DND-41 (cell line): ENCODE measurements at regions not wholly inside any gene's neighbourhood (a gene's known extent, or its start where the extent isn't known, plus 50 kb on each side); places are given as distances from the start of the nearest gene placed in this dataset.

Experiments
- ATAC-seq: fragments of 200-7000 bp; cut with Tn5 transposase; 3 replicates; pipeline ENCODE4 v1.9.1; 2021; ENCODE audit warnings: low read depth; ENCODE audit not compliant: insufficient read depth
- DNase-seq: peaks from one replicate; pipeline ENCODE4 v3.0.0-alpha.2; 2020
- H2AFZ ChIP-seq: 2 replicates; pipeline ENCODE4 v1.6.0; 2012; ENCODE audit warnings: low read depth, low read length
- H3K27ac ChIP-seq: 2 replicates; pipeline ENCODE4 v1.5.1; 2012; ENCODE audit warnings: low read length, inconsistent platforms
- H3K27me3 ChIP-seq: fragments of 200-600 bp; sonication (generic); 2 replicates; pipeline ENCODE4 v1.6.0; 2012; ENCODE audit warnings: low read length, mild to moderate bottlenecking, inconsistent platforms; ENCODE audit not compliant: insufficient read depth, poor library complexity
- H3K36me3 ChIP-seq: 2 replicates; pipeline ENCODE4 v1.5.1; 2012; ENCODE audit warnings: low read length, inconsistent platforms; ENCODE audit not compliant: insufficient read depth
- H3K4me1 ChIP-seq: 2 replicates; pipeline ENCODE4 v1.5.1; 2012; ENCODE audit warnings: mild to moderate bottlenecking, low read length; ENCODE audit not compliant: insufficient read depth
- H3K4me2 ChIP-seq: 2 replicates; pipeline ENCODE4 v1.6.0; 2012; ENCODE audit warnings: mild to moderate bottlenecking, moderate library complexity, low read length, inconsistent platforms; ENCODE audit not compliant: insufficient read depth
- H3K4me3 ChIP-seq, 2 experiments: fragments of 200-600 bp in 1 of 2; shearing (Covaris generic) in 1 of 2; 2 replicates each; pipeline ENCODE4 v1.5.1; 2012 to 2016; ENCODE audit warnings: inconsistent platforms in 2 of 2, low read length in 2 of 2, mild to moderate bottlenecking in 2 of 2, low read depth in 1 of 2, moderate library complexity in 1 of 2
- H3K79me2 ChIP-seq: 2 replicates; pipeline ENCODE4 v1.6.0; 2012; ENCODE audit warnings: low read length, inconsistent platforms; ENCODE audit not compliant: insufficient read depth
- H3K9ac ChIP-seq: 2 replicates; pipeline ENCODE4 v1.6.0; 2012; ENCODE audit warnings: low read depth, mild to moderate bottlenecking, inconsistent platforms, low read length, moderate library complexity
- H3K9me3 ChIP-seq: 2 replicates; pipeline ENCODE4 v1.5.1; 2012; ENCODE audit warnings: low read length, moderate library complexity, mild to moderate bottlenecking, inconsistent platforms; ENCODE audit not compliant: insufficient read depth, severe bottlenecking
- H4K20me1 ChIP-seq: 2 replicates; pipeline ENCODE4 v1.6.0; 2012; ENCODE audit warnings: low read length; ENCODE audit not compliant: insufficient read depth
- CTCF ChIP-seq: IDR thresholded peaks from 2 replicates; pipeline ENCODE4 v1.5.1; 2012; ENCODE audit warnings: borderline replicate concordance, low read length, moderate library complexity, mild to moderate bottlenecking; ENCODE audit not compliant: poor library complexity, severe bottlenecking; ENCODE audit errors: extremely low read depth
- EZH2 ChIP-seq: IDR thresholded peaks from 3 replicates; pipeline ENCODE4 v1.6.1; 2012; ENCODE audit warnings: borderline replicate concordance, low read depth, mild to moderate bottlenecking, moderate library complexity, low read length, inconsistent platforms; ENCODE audit not compliant: severe bottlenecking

- Histone ChIP-seq H3K9me3 (no peaks in the 10 kb centered on the region), H3K9ac (no peak overlapping the region), H3K27ac (no peak overlapping the region), H3K79me2 (no peaks in the 10 kb centered on the region), H4K20me1 (no peaks in the 10 kb centered on the region), H2AFZ (no peak overlapping the region), H3K27me3 (no peaks in the 10 kb centered on the region), H3K4me3 (no peak overlapping the region), H3K36me3 (no peaks in the 10 kb centered on the region), H3K4me1 (no peaks in the 10 kb centered on the region), H3K4me2 (no peak overlapping the region)
- ATAC-seq (no peak), DNase-seq (no peak)
- no peak for TF ChIP-seq EZH2
- no peak for TF ChIP-seq CTCF
Measured at GRCh38 chr3:59152943-59153342, 103.1 kb upstream of the CFAP20DC start.

GRCh38 chr3:59150039-59150438 lies 100.2 kb upstream of the CFAP20DC start:
- Histone ChIP-seq H3K9ac (no peak overlapping the region), H3K27ac (no peak overlapping the region), H3K79me2 (no peaks in the 10 kb centered on the region), H2AFZ (0 out of 2 replicates have a peak overlapping the region, but pooled peaks have one; percentile 29), H3K4me2 (no peak overlapping the region), H3K4me1 (no peaks in the 10 kb centered on the region), H3K9me3 (no peaks in the 10 kb centered on the region), H4K20me1 (no peaks in the 10 kb centered on the region), H3K4me3 (no peak overlapping the region), H3K27me3 (no peaks in the 10 kb centered on the region), H3K36me3 (no peaks in the 10 kb centered on the region)
- TF ChIP-seq CTCF (no peak), EZH2 (no peak)
- ATAC-seq (0 out of 3 replicates have a peak, but pooled peaks have one; percentile 29), DNase-seq (peak; percentile 10)

GRCh38 chr3:59149166-59149565 lies 99.3 kb upstream of the CFAP20DC start:
- Histone ChIP-seq H3K27ac (no peak overlapping the region), H3K9me3 (no peaks in the 10 kb centered on the region), H3K4me1 (no peaks in the 10 kb centered on the region), H3K4me3 (no peak overlapping the region), H3K4me2 (no peak overlapping the region), H2AFZ (no peak overlapping the region), H3K36me3 (no peaks in the 10 kb centered on the region), H3K79me2 (no peaks in the 10 kb centered on the region), H3K9ac (no peak overlapping the region), H4K20me1 (no peaks in the 10 kb centered on the region), H3K27me3 (no peaks in the 10 kb centered on the region)
- ATAC-seq (no peak), DNase-seq (no peak)
- TF ChIP-seq CTCF: no peak
- TF ChIP-seq EZH2: no peak

- Histone ChIP-seq H2AFZ (no peak overlapping the region), H3K4me3 (no peak overlapping the region), H3K27me3 (no peaks in the 10 kb centered on the region), H3K4me1 (no peaks in the 10 kb centered on the region), H3K4me2 (no peak overlapping the region), H4K20me1 (no peaks in the 10 kb centered on the region), H3K27ac (no peak overlapping the region), H3K9me3 (no peaks in the 10 kb centered on the region), H3K9ac (no peak overlapping the region), H3K79me2 (no peaks in the 10 kb centered on the region), H3K36me3 (no peaks in the 10 kb centered on the region)
- ATAC-seq (no peak), DNase-seq (no peak)
- no peak for TF ChIP-seq EZH2
- TF ChIP-seq CTCF: peak; percentile 15
Measured at GRCh38 chr3:59143447-59143846, 93.6 kb upstream of the CFAP20DC start.
